A673 (cell line): ENCODE measurements at regions not wholly inside any gene's neighbourhood (a gene's known extent, or its start where the extent isn't known, plus 50 kb on each side); places are given as distances from the start of the nearest gene placed in this dataset.

Source experiments
- CTCF ChIP-seq: fragments of 300-800, 200-600 bp; sonication (generic); conservative IDR thresholded peaks from 2 replicates; pipeline ENCODE4 v1.5.1; 2017; ENCODE audit warnings: low read depth, mild to moderate bottlenecking, antibody characterized with exemption, low read length, moderate library complexity, mixed read lengths
- EZH2 ChIP-seq: fragments of 200-600 bp; sonication (generic); IDR thresholded peaks from 2 replicates; pipeline ENCODE4 v1.6.1; 2017; ENCODE audit warnings: borderline replicate concordance, low read depth, mild to moderate bottlenecking, mixed read lengths, antibody characterized with exemption, low read length; ENCODE audit not compliant: poor library complexity, severe bottlenecking

GRCh38 chr2:59732871-59733566 is 820.4 kb downstream of the BCL11A start:
- TF ChIP-seq CTCF (no peak), EZH2 (no peak)
